ENCODE measurements at regions not wholly inside any gene's neighbourhood (a gene's known extent, or its start where the extent isn't known, plus 50 kb on each side); places are given as distances from the start of the nearest gene placed in this dataset.

DNA sequence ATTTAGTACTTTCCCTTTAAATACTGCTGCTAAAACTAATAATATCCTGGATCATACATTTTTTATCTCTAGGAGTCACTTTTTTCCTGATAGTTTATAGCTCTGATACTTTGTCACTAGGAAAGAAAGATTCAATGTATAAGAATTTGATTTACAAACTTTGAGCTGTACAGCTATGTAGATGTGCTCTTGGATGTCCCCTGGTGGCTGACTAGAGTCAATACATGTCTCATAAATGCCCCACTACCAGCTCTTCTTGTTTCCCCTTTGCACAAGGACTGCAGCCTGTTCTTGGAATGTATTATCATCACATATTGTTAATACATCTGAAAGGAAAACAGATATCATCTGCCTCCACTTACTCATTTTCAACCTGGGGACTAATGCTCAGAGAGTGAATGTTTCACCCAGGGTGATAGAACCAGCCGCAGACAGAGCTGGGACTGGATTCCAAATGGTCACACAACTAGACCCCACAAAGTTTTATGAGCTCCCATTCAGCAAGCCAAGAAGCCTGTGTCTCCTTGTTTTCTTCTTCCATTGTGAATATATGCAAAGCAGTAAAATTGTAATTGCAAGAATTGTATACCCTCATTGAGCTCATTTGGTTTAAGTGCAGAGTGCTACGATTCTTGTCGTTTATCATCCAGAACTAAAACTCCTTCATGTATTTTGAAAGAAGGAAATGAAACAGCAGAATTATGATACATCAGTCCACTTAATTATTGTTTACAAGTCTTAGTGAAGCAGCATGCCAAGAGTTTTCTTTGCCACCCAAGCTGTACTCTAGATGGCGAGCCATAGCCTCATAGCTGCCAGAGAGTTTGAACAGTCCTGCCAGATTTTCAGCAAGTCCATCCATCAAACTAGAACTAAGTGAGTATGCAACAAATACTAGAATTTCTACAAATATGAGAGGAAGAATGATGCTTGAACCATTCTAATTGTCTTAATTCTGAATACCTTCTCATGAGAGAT lies 261.6 kb upstream of the LMCD1 start:
- H2AK9ac ChIP-seq (replicated peaks; ENCODE audit: low read depth, low read length, poor library complexity), result no peak overlapping the region
- no peak overlapping the region for H3K56ac ChIP-seq (ENCODE audit: extremely low read depth, insufficient read depth, low read length)
- H3K4me1 ChIP-seq (ENCODE audit: control insufficient read depth, insufficient read depth, low read length), result no peaks in the 10 kb centered on the region
- no peak overlapping the region for H3K18ac ChIP-seq (ENCODE audit: low read depth, low read length)
- ATAC-seq (ENCODE audit: low read depth) (peak; percentile 92), DNase-seq (peak; percentile 59)
- H3K14ac ChIP-seq (replicated peaks; ENCODE audit: low read depth, low read length), result no peak overlapping the region
- no peak overlapping the region for H3K27ac ChIP-seq (ENCODE audit: insufficient read depth, low read length)
- H3K79me1 ChIP-seq (ENCODE audit: low read depth in 1 of 2, low read length in 2 of 2), result no peaks in the 10 kb centered on the region
- no peak overlapping the region for H4K8ac ChIP-seq (ENCODE audit: low read depth in 2 of 2, low read length in 2 of 2)
- no peak overlapping the region for H3K23ac ChIP-seq (ENCODE audit: low read depth, low read length)
- no peak overlapping the region for H2BK15ac ChIP-seq (ENCODE audit: low read depth, low read length)
- no peak overlapping the region for H3K4me3 ChIP-seq (ENCODE audit: insufficient read depth, low read depth, low read length)
- in situ Hi-C loops (cut with MboI; ENCODE audit: low sequenced_read_pairs), result no loop called here
- no peak overlapping the region for H4K91ac ChIP-seq (ENCODE audit: insufficient read depth, low read depth, low read length)
- TF ChIP-seq SMC3 (IDR thresholded peaks at IDR 0.05; ENCODE audit: low read depth, low read length), result peak; percentile 70
- peak; percentile 79 for TF ChIP-seq CTCF (conservative IDR thresholded peaks at IDR 0.05; ENCODE audit: low read depth, low read length)
- TF ChIP-seq USF2 (IDR thresholded peaks at IDR 0.05; ENCODE audit: low read depth, low read length), result no peak
- TF ChIP-seq FOS (IDR thresholded peaks at IDR 0.05; ENCODE audit: low read depth, low read length), result no peak
- peak; percentile 57 for TF ChIP-seq RAD21 (IDR thresholded peaks at IDR 0.05; ENCODE audit: low read length)
- H2BK5ac ChIP-seq (ENCODE audit: low read depth, low read length, poor library complexity, severe bottlenecking), result no peak overlapping the region
- POLR2A ChIA-PET (ENCODE audit: unreplicated experiment), result no interaction called here
- intact Hi-C loops (cut with micrococcal nuclease), result no loop called here
- H3K9me3 ChIP-seq (ENCODE audit: control insufficient read depth, insufficient read depth, low read length), result no peaks in the 10 kb centered on the region
- H3K9ac ChIP-seq (ENCODE audit: low read depth, low read length), result no peak overlapping the region
- no peak overlapping the region for H3K4ac ChIP-seq (ENCODE audit: low read depth, low read length)
- H2AFZ ChIP-seq (replicated peaks; ENCODE audit: low read length, poor library complexity), result no peak overlapping the region
- no peaks in the 10 kb centered on the region for H4K20me1 ChIP-seq (ENCODE audit: insufficient read depth, low read length)
- H3K4me2 ChIP-seq (ENCODE audit: low read depth, low read length), result no peak overlapping the region
- no peaks in the 10 kb centered on the region for H3K27me3 ChIP-seq (ENCODE audit: control insufficient read depth, insufficient read depth, low read length)
- WGBS, 2 experiments (ENCODE audit: extremely low coverage in 2 of 2, insufficient read length in 1 of 2), result no CpG with 5 or more reads among the region's 4 CpGs
- no peaks in the 10 kb centered on the region for H3K36me3 ChIP-seq (ENCODE audit: control insufficient read depth, insufficient read depth, low read length)
- no peak overlapping the region for H2BK20ac ChIP-seq (ENCODE audit: low read depth, low read length)
- CTCF ChIA-PET, result interaction anchor here (0.6 to 1.3 kb wide), 20 partner anchors 8 to 1289 kb away, joined by 3 to 8 read pairs (median 3); no protein-coding TSS in a partner anchor
- no peak overlapping the region for H2BK120ac ChIP-seq (ENCODE audit: low read depth, low read length)
- dilution Hi-C loops (cut with HindIII; ENCODE audit: low sequenced_read_pairs, unreplicated experiment), result no loop called here
- H2AK5ac ChIP-seq (ENCODE audit: low read depth, low read length), result no peak overlapping the region
- no peak overlapping the region for H4K5ac ChIP-seq (ENCODE audit: low read depth, low read length)
- H3K9me1 ChIP-seq (ENCODE audit: insufficient read depth, low read length), result no peaks in the 10 kb centered on the region
- BruUV-seq (replicated peaks), result no TSS peak

All from IMR-90 (cell line).